T-helper 2 cell (primary cell): ENCODE measurements at regions not wholly inside any gene's neighbourhood (a gene's known extent, or its start where the extent isn't known, plus 50 kb on each side); places are given as distances from the start of the nearest gene placed in this dataset.
"Not testable (repeated sequence)": the region's sequence is repeated elsewhere in the genome, so short reads cannot be mapped to it uniquely, and the experiment has no call there.

Experiments used
- DNase-seq, 5 experiments: peaks; one replicate each; pipeline versions ENCODE4 v3.0.0 to v3.0.0-alpha.2; 2012 to 2022

GRCh38 chr7:94277236-94277635, 117.5 kb upstream of the COL1A2 start:
- no peak for DNase-seq

GRCh38 chr7:94280851-94281250, 113.8 kb upstream of the COL1A2 start:
- DNase-seq = no peak

GRCh38 chr7:94284104-94284503, 110.6 kb upstream of the COL1A2 start:
- DNase-seq = no peak

DNA sequence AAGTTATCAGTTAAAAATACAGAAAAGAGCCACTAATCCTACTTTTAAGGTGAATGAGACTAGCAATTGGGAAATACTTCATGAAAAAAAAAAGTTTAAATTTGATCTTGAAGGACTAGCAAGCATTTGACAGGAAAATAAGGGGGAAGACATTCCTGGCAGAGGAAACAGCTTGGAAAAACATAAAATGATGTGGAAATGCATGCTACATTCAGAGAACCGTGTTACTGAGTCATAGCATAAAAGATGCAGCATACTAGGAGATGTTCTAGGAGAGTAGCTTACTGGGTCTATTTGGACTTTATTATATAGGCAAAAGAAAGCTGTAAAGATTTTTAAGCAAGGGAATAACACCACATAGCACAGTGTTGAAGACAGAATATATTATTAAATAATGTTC, 108.6 kb upstream of the COL1A2 start:
- no peak for DNase-seq

DNA sequence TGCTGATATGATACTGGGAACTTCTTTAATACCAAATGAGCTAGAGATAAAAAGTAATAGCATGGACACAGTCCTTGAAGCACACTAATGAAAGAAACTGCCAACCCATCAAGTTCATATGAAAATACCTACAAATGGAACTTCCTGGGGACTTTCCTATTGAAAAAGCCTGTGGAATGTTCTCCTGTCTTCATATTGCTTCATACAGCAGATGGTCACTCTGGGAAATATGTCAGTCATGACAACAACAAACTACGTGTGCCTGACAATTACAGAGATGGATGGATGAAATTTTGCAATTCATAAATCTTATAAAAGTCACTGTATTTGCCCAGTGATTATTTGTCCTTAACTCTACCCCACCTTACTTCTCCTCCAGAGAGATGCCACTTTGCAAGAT, 106.6 kb upstream of the COL1A2 start:
- DNase-seq = no peak

DNA sequence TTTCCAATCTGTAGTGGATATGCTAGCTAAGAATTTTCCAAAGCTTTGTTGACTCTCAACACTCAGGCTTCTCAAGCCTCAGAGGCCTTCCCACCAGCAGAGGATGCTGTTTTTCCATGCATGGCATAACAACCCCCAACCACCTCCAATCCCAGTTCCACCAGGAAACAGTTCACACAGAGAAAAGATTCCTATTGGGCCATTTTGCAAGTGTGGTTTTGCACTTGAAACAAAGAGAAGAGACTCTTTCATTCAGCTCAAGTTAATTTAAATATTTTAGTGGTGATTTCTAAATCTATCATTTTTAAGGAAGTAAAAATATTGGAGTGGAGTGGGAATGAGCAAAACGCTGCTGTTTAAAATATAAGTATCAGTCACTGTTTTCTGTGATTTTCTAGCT, 105.6 kb upstream of the COL1A2 start:
- no peak for DNase-seq

- no peak for DNase-seq
Observed at GRCh38 chr7:94294471-94295131, 100.1 kb upstream of the COL1A2 start.

- DNase-seq = no peak
Observed at GRCh38 chr7:94295850-94296249, 98.8 kb upstream of the COL1A2 start.

DNA sequence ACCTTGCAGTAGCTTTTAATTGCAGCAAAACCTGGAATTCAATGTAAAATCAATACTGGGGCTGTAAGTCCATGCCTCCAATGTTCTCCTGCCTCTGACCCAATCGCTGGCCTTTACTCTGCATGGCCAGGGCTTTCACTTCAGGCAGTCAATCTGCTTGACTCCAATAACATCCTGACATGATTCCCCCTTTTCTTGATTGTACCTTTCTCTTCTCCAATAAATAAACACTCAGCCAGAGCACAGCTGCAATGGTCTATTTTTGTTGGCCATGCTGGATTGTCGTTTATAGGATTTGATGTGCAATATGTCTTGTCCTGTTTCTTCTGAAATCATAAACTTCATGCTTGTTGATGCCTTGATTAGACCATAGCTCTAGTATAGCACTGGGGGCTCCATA, 97.8 kb upstream of the COL1A2 start:
- no peak for DNase-seq

- no peak for DNase-seq
Observed at GRCh38 chr7:94297397-94297838, 97.3 kb upstream of the COL1A2 start.

- DNase-seq = no peak
Observed at GRCh38 chr7:94298943-94299342, 95.8 kb upstream of the COL1A2 start.

GRCh38 chr7:94300176-94300835, 94.4 kb upstream of the COL1A2 start:
- no peak for DNase-seq

- DNase-seq = no peak
Observed at GRCh38 chr7:94301024-94301586, 93.6 kb upstream of the COL1A2 start.

DNA sequence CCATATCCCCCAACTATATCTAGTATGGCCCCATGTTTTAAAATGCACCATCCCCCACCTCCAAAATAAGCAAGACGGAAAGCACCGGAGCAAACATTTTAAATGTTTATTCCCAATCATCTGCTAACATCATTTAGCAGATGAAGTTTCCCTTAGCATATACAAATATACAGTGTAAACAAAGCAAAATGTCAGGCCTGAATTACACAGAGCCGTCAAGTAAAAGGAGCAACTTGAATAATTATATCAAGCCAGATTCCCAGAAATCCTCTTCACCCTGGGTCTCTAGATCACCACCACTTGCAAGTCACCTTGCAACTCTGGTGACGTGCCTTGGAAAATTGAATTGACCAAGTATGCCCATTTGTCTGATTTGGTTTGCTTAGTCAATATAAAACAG, 91.6 kb upstream of the COL1A2 start:
- no peak for DNase-seq

GRCh38 chr7:94303695-94304094, 91.0 kb upstream of the COL1A2 start:
- no peak for DNase-seq

- no peak for DNase-seq
Observed at GRCh38 chr7:94304878-94305277, 89.8 kb upstream of the COL1A2 start.

DNA sequence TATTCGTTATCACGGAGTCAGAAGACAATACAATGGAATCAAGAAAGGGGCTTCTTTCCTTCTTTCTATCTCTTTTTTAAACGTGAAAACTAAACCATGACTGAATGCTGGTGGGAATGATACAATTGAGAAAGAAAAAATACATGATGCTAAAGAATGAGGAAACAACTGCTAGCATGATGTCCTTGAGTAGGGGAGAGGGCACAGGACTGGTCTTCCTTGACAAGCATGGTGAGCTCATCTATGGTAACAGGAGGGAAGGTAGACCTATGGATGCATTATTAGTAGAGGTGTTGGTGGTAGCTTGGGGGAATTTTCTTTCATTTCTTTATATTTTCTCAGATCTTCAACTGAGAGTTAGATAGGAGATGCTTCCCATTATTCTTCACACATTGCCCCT, 88.9 kb upstream of the COL1A2 start:
- DNase-seq = no peak

GRCh38 chr7:94307399-94308048, 87.2 kb upstream of the COL1A2 start:
- DNase-seq = no peak

DNA sequence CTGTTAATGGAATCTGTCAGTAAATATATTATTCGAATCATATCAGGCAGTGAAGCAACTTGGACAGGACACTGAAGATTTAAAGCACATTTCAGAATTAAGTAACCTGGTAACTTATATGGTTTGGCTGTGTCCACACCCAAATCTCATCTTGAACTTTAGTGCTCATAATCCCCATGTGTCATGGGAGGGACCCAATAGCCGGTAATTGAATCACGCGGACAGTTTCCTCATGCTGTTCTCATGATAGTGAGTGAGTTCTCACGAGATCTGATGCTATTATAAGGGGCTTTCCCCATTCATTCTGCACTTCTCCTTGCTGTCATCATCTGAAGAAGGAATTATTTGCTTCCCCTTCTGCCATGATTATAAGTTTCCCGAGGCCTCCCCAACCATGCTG, 83.2 kb upstream of the COL1A2 start:
- no peak for DNase-seq

- DNase-seq = no peak
Observed at GRCh38 chr7:94313926-94314325, 80.8 kb upstream of the COL1A2 start.

DNA sequence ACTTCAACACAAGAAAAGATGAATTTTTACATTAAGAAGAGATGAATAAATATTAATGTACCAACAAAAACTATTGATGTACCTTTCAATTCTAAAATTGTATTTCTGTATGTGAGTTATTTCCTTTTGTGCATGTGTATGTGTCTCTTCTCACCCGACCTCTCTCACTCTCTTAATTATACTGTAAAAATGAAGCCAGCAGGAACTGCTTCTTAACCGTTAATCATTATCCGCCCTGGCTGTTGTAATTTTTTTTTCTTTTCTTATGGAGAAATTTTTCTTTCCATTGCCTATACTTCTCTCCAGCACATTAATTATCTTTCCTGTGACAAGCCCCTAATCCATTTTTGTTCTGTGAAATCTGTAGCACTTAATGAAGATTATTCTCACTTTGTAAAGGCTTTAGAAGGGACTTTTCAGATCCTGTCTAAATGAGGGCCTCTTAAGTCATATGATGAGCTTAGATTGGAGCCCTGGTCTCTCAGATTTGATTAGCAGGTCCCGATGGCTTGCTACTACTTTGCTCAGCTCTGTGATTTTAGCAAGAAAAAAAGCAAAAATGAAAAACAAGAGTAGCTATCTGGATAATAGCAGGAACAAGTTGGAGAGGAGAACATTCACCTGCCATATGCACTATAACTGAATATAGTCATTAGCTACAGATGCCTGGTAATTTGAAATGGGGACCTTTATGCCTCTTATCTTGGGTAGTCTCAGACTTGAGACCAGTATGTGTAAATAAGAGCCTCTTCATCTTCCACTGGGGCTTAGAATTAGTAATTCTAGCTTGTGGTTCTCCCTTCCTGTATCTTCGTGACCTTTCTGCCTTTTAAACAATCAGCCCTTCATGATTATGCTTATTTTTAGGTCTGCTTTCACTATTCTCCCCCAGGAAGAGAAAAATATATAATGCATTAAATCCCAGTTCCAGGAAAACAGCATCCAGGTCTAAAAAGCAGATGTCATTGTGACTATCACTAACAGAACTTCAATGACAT, 80.0 kb upstream of the COL1A2 start:
- no peak for DNase-seq

DNA sequence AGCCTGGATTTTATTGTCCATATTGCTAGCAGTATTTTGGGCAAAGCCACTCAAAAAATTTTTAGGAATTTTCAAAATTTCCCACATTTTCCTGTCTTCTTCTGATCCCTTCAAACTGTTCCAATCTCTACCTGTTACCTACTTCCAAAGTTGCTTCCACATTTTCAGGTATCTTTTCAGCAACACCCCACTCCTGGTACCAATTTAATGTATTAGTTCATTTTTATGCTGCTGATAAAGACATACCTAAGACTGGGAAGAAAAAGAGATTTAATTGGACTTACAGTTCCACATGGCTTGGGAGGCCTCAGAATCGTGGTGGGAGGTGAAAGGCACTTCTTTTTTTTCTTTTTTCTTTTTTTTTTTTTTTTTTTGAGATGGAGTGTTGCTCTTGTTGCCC, 73.6 kb upstream of the COL1A2 start:
- DNase-seq = not testable (repeated sequence)

DNA sequence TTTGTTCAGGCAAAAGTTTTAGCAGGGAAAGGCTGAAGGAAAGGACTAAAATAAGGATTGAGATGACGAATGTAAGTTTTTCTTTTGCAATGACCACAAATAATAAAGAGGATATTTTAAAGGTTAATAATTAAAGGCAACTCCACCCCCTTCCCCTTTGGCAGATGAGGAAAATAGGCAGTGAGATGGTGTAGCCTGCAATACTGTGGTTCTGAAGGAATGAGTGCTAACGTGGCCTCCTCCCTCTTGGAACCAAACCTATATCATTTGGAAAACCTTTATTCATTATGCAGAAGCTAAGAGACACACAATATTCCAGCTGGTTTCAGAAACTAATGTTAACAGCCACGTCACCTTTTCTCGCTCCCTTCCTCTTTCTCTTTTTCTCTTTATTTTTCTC, 70.9 kb upstream of the COL1A2 start:
- no peak for DNase-seq
